ENCODE measurements at regions not wholly inside any gene's neighbourhood (a gene's known extent, or its start where the extent isn't known, plus 50 kb on each side); places are given as distances from the start of the nearest gene placed in this dataset.
A peak's percentile ranks its signal among the peaks of the same experiment; 100 is the strongest.

- FAIRE-seq (no peak), DNase-seq (ENCODE audit: low read depth in 1 of 2, low spot score in 1 of 2) (no peak), ATAC-seq (no peak)
- no peaks in the 10 kb centered on the region for H3K4me1 ChIP-seq
- H3K4me3 ChIP-seq, result no peak overlapping the region
- POLR2A ChIA-PET, result no interaction called here
- no peak overlapping the region for H3K27ac ChIP-seq
- TF ChIP-seq POLR2A (IDR thresholded peaks at IDR 0.05; ENCODE audit: low read length), result no peak
- TF ChIP-seq GATA3 (IDR thresholded peaks at IDR 0.05; ENCODE audit: borderline replicate concordance), result no peak
- no peak for TF ChIP-seq PHF8 (IDR thresholded peaks at IDR 0.05; ENCODE audit: borderline replicate concordance, low read depth)
- no peak for TF ChIP-seq JUN (IDR thresholded peaks at IDR 0.05)
- no peak for TF ChIP-seq HMGXB4 (CRISPR knock-in tag; IDR thresholded peaks at IDR 0.05; ENCODE audit: borderline replicate concordance)
- TF ChIP-seq USF2 (IDR thresholded peaks at IDR 0.05), result no peak
- TF ChIP-seq REST (IDR thresholded peaks at IDR 0.05), result no peak
- 2% methylated on average over 2 of the region's 2 CpGs for WGBS (ENCODE audit: missing lambda C conversion rate)
- H3K9me3 ChIP-seq, result 0 out of 3 replicates have a peak, but pooled peaks cover 2% of the 10 kb centered on the region
- no peak overlapping the region for H3K4me2 ChIP-seq
- CTCF ChIA-PET, result no interaction called here
Observed at GRCh38 chr5:162824360-162824759, 613.0 kb upstream of the CCNG1 start.

GRCh38 chr5:162837155-162837554 lies 600.2 kb upstream of the CCNG1 start:
- Histone ChIP-seq H3K9me3 (peaks cover 3% of the 10 kb centered on the region; the same call in 1 of the 3 replicates), H3K4me3 (no peak overlapping the region), H3K4me1 (no peaks in the 10 kb centered on the region), H3K27ac (no peak overlapping the region), H3K4me2 (no peak overlapping the region)
- no peak for ATAC-seq
- ChIA-PET POLR2A (no interaction called here), CTCF (interaction anchor here (0.7 kb wide), 1 partner anchor 1390 kb away, joined by 3 read pairs; no protein-coding TSS in a partner anchor)
- DNase-seq (ENCODE audit: low read depth in 1 of 2, low spot score in 1 of 2), result no peak
- WGBS (ENCODE audit: missing lambda C conversion rate), result 0% methylated on average over 1 of the region's 1 CpG
- no peak for TF ChIP-seq FOXS1 (CRISPR knock-in tag; IDR thresholded peaks at IDR 0.05)
- TF ChIP-seq ATOH8 (CRISPR knock-in tag; IDR thresholded peaks at IDR 0.05; ENCODE audit: low read depth), result no peak
- TF ChIP-seq HES2 (IDR thresholded peaks at IDR 0.05), result no peak
- no peak for TF ChIP-seq ZNF302 (CRISPR knock-in tag; IDR thresholded peaks at IDR 0.05)
- TF ChIP-seq TP53 (CRISPR knock-in tag; IDR thresholded peaks at IDR 0.05), result no peak
- no peak for TF ChIP-seq PBX3 (IDR thresholded peaks at IDR 0.05)
- TF ChIP-seq RARB (CRISPR knock-in tag; IDR thresholded peaks at IDR 0.05), result no peak
- no peak for FAIRE-seq

GRCh38 chr5:162842727-162843126 lies 594.7 kb upstream of the CCNG1 start:
- POLR2A ChIA-PET, result no interaction called here
- Histone ChIP-seq H3K4me1 (no peaks in the 10 kb centered on the region), H3K27ac (no peak overlapping the region), H3K4me3 (no peak overlapping the region), H3K4me2 (no peak overlapping the region), H3K9me3 (peaks cover 3% of the 10 kb centered on the region; the same call in 1 of the 3 replicates)
- whole genome bisulfite sequencing (ENCODE audit: missing lambda C conversion rate), result 0% methylated on average over 2 of the region's 2 CpGs
- TF ChIP-seq RAD21 (conservative IDR thresholded peaks at IDR 0.05 in 1 of 2, IDR thresholded peaks at IDR 0.05 in 1 of 2), result no peak
- TF ChIP-seq CHD2 (IDR thresholded peaks at IDR 0.05; ENCODE audit: low read length, partially characterized antibody), result no peak
- TF ChIP-seq REST (IDR thresholded peaks at IDR 0.05), result peak; percentile 38; the same call in 1 of the 2 replicates
- ATAC-seq (no peak), FAIRE-seq (no peak), DNase-seq (ENCODE audit: low read depth in 1 of 2, low spot score in 1 of 2) (no peak)
- CTCF ChIA-PET, result no interaction called here
